HG02885 (cell line): ENCODE measurements at regions not wholly inside any gene's neighbourhood (a gene's known extent, or its start where the extent isn't known, plus 50 kb on each side); places are given as distances from the start of the nearest gene placed in this dataset.
"Not testable (repeated sequence)": the region's sequence is repeated elsewhere in the genome, so short reads cannot be mapped to it uniquely, and the experiment has no call there.

Experiments
- ATAC-seq: cut with Tn5 transposase; IDR thresholded peaks from one replicate; pipeline ENCODE4 v1.9.1; 2021; ENCODE audit warnings: mild to moderate bottlenecking; ENCODE audit not compliant: unreplicated experiment, poor library complexity

GRCh38 chr7:67358316-67358715 lies 361.7 kb downstream of the TYW1 start:
- not testable (repeated sequence) for ATAC-seq

- ATAC-seq = not testable (repeated sequence)
Observed at GRCh38 chr7:67358738-67359137, 362.1 kb downstream of the TYW1 start.

GRCh38 chr7:67359900-67360299 lies 363.3 kb downstream of the TYW1 start:
- no peak for ATAC-seq

DNA sequence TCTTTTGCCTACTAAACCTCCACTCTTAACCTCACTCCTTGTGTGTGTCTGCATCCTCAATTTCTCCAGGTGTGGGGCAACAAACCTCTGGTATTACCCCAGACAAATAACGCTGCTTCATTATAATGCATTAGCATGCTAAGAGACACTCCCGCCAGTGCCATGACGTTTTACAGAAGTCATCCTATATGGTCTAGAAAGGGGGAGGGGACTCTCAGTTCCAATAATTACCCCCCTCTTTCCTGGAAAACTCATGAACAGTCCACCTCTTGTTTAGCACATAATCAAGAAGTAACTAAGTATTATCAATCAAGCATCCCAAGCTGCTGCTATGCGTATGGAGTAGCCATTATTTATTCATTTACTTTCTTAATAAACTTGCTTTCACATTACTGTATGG lies 364.5 kb downstream of the TYW1 start:
- no peak for ATAC-seq

DNA sequence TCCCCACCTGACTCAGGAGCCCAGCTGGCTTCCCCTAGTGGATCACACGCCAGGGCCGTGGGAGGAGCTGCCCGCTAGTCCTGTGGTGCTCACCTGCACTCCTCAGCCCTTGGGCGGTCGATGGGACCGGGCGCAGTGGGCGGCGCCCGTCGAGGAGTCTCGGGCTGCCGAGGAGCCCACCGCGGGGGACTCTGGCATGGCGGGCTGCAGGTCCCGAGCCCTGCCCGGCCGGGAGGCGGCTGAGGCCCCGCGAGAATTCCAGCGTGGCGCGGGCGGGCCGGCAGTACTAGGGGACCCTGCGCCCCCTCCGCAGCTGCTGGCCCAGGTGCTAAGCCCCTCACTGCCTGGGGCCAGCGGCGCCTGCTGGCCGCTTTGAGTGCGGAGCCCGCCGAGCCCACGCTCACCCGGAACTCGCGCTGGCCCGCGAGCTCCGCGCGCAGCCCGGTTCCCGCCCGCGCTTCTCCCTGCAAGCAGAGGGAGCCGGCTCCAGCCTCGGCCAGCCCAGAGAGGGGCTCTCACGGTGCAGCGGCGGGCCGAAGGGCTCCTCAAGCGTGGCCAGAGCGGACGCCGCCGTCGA lies 367.9 kb downstream of the TYW1 start:
- no peak for ATAC-seq

- ATAC-seq = peak; percentile 98
Observed at GRCh38 chr7:67371429-67372305, 375.0 kb downstream of the TYW1 start.

DNA sequence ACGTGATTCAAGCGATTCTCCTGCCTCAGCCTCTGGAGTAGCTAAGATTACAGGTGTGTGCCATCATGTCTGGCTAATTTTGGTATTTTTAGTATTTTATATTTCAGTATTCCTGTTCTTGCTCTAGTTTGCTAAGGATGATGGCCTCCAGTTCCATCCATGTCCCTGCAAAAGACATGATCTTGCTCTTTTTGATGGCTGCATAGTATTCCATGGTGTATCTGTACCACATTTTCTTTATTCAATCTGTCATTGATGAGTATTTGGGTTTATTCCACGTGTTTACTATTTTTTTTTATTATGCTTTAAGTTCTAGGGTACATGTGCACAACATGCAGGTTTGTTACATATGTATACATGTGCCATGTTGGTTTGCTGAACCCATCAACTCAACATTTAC lies 376.8 kb downstream of the TYW1 start:
- not testable (repeated sequence) for ATAC-seq

DNA sequence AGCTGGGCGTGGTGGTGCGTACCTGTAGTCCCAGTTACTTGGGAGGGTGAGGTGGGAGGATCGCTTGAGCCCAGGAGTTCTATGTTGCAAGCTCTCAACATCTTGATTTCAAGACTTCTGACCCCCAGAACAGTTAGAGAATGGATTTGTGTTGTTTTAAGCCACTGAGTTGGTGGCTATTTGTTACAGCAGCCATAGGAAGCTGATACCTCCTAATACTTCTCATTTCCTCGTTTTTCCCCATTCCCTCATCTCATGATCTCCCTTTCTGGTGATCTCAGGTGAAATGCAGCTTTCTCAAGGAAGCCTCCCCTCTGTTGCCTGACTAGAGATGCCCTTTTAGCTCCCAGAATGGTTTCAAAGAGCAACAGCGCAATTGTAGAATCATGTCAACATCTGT lies 378.8 kb downstream of the TYW1 start:
- no peak for ATAC-seq

DNA sequence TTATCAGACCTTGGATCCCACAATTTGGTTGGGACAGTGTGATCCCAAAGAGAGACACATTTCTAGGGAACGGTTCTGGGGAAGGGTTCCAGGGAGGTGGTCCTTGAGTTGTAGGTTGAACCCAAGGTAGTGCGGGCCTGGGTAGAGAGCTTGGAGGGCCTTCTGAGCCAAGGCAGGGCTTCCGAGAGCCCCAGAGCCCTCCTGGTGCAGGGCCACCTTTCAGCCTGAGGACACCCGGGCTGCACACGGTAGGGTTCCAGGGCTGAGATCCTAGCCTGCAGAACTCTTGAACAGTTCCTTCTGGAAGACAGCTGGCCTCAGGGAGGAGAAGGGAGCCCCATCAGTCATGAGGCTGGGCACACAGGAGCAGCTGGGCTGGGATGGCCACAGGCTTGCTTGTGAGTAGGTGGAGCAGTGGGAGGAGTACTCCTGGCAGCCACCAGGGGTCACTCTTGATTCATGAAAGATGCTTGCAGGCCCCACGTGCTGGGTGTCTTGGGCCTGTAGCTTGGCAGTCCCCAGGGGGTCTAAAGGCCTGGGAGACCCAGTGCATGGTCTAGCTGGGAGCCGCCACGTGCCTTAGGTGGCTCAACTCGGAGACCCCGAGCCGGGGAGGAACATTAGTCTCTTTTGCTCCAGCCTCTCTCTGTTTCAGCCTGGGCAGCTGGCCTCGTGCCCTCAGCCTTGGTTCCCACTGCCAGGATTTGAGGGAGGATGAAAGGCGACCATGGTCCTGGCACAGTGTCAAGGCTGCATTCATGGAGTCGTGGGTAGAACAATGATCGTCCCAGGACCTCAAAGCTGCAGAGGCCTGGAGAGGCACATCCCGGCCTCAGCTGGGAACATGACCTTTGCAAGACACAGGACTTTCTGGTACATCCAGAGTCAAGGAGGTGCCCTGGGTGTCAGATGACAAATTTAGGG lies 381.6 kb downstream of the TYW1 start:
- peak; percentile 97 for ATAC-seq

GRCh38 chr7:67380326-67380725 lies 383.7 kb downstream of the TYW1 start:
- ATAC-seq = no peak

GRCh38 chr7:67380858-67381257 lies 384.2 kb downstream of the TYW1 start:
- no peak for ATAC-seq

DNA sequence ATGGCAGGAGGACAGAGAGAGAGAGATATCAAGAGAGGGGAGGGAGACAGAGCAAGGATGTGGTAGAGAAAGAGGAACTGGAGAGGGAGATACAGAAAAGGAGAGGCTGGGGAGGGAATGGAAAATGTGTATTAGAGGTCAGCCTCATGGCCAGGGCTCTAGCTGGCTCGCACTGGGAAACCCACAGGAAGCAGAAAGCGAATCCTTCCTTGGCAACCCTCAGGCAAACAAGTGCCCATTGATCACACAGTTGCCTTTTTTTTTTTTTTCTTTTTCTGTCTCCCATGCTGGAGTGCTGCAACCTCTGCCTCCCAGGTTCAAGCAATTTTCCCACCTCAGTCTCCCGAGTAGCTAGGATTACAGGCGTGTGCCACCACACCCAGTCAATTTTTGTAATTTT lies 391.2 kb downstream of the TYW1 start:
- no peak for ATAC-seq

DNA sequence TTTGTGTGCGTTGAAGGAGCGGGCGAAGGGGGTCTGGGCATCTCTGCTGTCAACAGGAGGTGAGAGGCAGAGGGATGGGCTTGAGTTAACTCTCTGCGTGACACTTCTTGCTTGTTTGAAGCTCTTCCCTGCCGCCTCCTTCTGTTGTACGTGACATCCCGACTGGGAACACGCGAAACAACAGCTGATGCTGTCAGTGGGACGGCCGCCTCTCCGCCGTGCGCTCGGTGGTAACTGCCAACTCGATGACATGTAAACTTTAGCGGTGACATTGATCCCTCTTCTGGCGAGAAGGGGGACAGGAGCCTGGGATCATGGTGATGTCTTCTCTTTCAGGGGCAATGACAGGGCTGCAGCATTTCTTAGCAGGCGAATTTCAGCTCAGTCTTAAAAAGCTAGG lies 394.5 kb downstream of the TYW1 start:
- ATAC-seq = no peak

DNA sequence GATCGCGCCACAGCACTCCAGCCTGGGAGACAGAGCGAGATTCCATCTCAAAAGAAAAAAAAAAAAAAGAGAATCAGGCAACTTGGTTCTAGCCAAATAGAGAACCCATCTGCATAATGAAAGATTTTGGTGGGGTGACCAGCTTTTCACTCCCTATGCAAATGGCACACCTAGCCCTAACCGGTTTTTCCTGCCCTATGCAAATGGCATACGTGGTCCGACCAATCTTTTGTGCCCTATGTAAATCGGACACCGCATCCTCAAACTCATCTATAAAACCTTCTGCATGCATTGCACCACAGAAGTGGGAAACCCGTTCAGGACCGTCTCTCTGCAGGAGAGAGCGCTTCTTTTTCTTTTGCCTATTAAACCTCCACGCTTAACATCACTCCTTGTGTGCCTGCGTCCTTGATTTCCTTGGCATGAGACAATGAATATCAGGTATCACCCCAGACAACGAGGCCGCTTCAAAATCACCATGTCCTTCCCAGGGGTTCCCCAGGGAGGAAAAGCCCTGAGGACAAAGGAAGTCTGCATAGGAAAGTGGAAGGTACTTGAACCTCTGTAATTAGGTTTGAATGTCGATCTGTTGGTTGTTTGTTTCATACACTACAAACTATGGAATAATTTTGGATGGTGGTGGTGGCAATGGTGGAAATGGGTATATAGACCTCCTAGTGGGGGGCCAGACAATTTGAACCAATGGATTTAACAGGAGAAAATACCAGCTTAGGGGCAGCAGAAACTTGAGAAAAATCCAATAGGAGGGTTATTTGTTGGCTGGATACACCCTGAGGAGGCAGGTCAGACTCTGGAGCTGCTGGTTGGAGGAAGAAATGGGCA lies 396.2 kb downstream of the TYW1 start:
- no peak for ATAC-seq

DNA sequence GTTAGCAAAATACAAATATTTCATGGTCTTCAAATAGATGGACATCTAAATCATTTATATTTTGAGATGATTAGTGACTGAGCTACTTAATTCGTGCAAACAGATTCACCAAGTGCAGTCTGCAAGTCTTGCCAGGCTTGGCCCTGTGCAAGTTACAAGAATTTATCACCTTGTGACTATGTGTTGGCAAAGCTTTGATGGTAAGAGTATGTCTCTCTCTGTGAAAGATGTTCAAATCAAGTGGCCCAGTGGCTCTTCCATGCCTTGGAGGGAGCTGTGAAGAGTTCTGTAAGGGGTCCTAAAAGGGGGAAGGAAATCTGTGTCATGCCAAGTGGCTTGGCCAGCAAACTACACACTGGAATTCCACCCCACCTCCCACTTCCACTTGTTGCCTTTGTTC lies 397.3 kb downstream of the TYW1 start:
- ATAC-seq = no peak

DNA sequence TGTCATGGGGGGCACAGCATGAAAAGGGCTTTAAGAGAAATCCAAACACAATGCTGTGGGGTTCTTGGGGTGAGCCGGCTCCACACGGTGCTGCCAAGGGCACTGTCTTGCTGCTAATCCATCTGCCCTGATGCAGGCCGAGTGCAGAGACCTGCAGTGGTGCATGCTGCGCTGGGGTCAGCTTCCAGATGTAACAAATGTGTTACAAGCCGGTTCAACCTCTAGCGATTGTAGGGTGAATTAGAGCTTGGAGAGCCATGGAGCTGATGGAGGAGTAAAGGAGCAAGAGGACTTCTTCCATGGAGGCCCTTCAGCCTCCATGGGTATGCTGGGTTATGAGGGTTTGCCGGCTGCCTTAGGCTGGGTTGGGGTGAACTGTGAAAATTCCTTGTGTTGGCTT lies 402.3 kb downstream of the TYW1 start:
- no peak for ATAC-seq

DNA sequence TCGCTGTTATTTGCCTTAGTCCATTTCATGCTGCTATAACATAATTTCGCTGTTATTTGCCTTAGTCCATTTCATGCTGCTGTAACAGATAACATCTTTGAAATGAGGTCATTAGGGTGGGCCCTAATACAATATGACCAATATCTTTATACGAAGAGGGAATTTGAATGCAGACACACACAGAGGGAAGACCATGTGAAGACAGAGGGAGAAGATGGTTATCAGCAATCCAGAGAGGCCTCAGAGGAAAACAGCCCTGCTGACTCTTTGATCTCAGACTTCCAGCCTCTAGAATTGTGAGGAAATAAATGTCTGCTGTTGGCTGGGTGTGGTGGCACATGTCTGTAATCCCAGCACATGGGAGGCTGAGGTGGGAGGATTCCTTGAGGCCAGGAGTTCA lies 404.9 kb downstream of the TYW1 start:
- ATAC-seq = no peak

DNA sequence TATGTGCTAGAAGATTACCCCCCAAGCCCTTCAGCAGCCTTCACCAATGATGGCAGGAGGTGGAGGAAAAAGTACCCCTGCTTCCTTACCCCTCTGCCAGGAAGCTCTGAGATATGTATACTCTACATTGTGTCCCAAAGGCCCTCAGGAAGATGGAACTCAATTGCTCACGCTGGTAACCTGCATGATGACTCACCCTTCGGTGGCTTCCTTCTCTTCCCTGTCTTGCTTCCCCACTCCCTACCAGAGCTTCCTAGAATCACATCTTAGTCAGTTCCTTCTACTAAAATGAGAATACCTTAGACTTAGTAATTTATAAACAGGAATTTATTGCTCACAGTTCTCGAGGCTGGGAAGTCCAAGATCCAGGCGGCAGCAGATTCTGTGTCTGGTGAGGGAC lies 405.6 kb downstream of the TYW1 start:
- no peak for ATAC-seq

DNA sequence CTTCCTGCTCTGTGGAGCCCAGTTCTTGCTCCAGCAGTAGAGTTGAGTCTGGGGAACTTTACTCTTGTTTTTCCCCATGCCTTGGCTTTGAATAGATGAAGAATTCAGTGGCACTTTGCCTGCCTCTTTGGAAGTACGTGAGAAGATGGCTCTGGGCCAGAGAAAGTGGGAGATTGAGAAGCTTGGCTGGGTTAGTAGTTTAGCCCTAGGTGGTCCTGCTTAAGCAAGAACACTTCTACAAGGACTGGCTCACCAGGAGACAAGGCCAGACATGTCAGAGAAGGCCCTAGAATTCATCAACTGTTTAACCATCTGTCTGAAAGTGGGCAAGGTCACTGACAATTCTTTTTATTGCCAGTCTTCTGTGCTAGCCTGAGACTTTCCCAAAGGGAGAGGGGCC lies 410.3 kb downstream of the TYW1 start:
- ATAC-seq = no peak
